ENCODE measurements at regions not wholly inside any gene's neighbourhood (a gene's known extent, or its start where the extent isn't known, plus 50 kb on each side); places are given as distances from the start of the nearest gene placed in this dataset.

GRCh38 chr5:85288914-85289313 lies 904.2 kb upstream of the EDIL3 start:
- no peak for TF ChIP-seq PAF1 (CRISPR knock-in tag; IDR thresholded peaks at IDR 0.05)
- TF ChIP-seq HMGXB4 (CRISPR knock-in tag; IDR thresholded peaks at IDR 0.05; ENCODE audit: borderline replicate concordance in 1 of 2, low read depth in 1 of 2), result no peak
- TF ChIP-seq SIN3A (IDR thresholded peaks at IDR 0.05; ENCODE audit: borderline replicate concordance, low read depth, low read length), result no peak
- no peak for TF ChIP-seq SMC3 (IDR thresholded peaks at IDR 0.05; ENCODE audit: low read length)
- no peak for TF ChIP-seq PHF21A (CRISPR knock-in tag; IDR thresholded peaks at IDR 0.05)
- no peak for TF ChIP-seq POLR2AphosphoS2 (IDR thresholded peaks at IDR 0.05; ENCODE audit: low read depth, low read length)
- no peak for TF ChIP-seq CTCF (CRISPR knock-in tag; IDR thresholded peaks at IDR 0.05)
- TF ChIP-seq IKZF1 (IDR thresholded peaks at IDR 0.05), result no peak
- TF ChIP-seq KDM3A (CRISPR knock-in tag; IDR thresholded peaks at IDR 0.05; ENCODE audit: low read depth), result no peak
- TF ChIP-seq SP1 (IDR thresholded peaks at IDR 0.05), result no peak
- no peak for TF ChIP-seq SP1 (CRISPR knock-in tag; IDR thresholded peaks at IDR 0.05)
- TF ChIP-seq ZZZ3 (CRISPR knock-in tag; IDR thresholded peaks at IDR 0.05; ENCODE audit: borderline replicate concordance), result no peak
- TF ChIP-seq ZNF549 (CRISPR knock-in tag; IDR thresholded peaks at IDR 0.05), result no peak

All from HepG2 (cell line).